HG02840 (cell line): ENCODE measurements at regions not wholly inside any gene's neighbourhood (a gene's known extent, or its start where the extent isn't known, plus 50 kb on each side); places are given as distances from the start of the nearest gene placed in this dataset.

Source experiments
- ATAC-seq: cut with Tn5 transposase; IDR thresholded peaks from one replicate; pipeline ENCODE4 v1.9.1; 2021; ENCODE audit warnings: mild to moderate bottlenecking, moderate library complexity, moderate number of reproducible peaks; ENCODE audit not compliant: unreplicated experiment, low FRiP score

GRCh38 chr2:117738991-117739839 is 75.3 kb upstream of the DDX18 start:
- no peak for ATAC-seq

- ATAC-seq: no peak
Measured at GRCh38 chr2:117745537-117745936, 69.0 kb upstream of the DDX18 start.

DNA sequence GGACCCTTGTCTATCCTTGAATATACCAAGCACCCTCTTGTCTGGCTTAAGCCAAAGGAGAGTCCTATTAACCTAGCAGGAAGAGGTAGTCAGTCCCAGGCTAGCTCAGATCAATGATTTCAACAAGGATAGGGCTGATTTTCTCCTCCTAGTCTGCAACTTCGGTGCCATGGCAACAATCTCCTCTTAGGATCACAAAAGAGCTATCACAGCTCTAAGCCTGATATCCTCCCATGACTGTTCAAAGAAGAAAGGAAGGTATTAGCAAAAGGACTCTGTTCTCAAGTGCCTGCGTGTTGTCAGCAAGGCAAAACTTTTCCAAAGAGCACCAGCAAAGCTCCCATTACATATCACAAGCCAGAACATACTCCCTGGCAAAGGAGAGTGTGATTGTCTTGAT is 58.7 kb upstream of the DDX18 start:
- no peak for ATAC-seq

GRCh38 chr2:117760916-117761315 is 53.6 kb upstream of the DDX18 start:
- no peak for ATAC-seq

- ATAC-seq: no peak
Measured at GRCh38 chr2:117762454-117762853, 52.0 kb upstream of the DDX18 start.

DNA sequence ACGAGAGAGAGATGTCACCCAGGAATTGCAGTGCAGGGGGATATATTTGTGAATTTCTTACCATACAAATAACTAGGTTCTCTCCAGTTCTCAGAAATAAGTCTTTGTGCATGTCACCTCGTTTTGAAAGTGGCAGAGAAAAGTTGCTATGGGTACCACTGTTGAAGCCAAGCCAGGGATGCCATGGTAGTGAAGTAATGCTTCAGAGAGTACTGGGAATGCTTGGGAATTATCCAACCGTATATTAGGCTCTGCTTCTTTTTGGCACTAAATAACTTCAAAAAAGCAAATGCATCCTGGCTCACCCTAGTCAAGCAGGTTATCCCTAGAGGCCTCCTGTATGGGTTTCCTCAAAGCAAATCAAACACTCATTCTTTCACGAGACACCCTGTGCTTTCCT is 50.7 kb upstream of the DDX18 start:
- no peak for ATAC-seq
